Middle frontal gyrus (tissue), 1 donor: ENCODE measurements at regions not wholly inside any gene's neighbourhood (a gene's known extent, or its start where the extent isn't known, plus 50 kb on each side); places are given as distances from the start of the nearest gene placed in this dataset.

Experiments used
- DNase-seq: peaks from one replicate; pipeline ENCODE4 v3.0.0-alpha.2; 2015; ENCODE audit warnings: low spot score; ENCODE audit errors: extremely low spot score

DNA sequence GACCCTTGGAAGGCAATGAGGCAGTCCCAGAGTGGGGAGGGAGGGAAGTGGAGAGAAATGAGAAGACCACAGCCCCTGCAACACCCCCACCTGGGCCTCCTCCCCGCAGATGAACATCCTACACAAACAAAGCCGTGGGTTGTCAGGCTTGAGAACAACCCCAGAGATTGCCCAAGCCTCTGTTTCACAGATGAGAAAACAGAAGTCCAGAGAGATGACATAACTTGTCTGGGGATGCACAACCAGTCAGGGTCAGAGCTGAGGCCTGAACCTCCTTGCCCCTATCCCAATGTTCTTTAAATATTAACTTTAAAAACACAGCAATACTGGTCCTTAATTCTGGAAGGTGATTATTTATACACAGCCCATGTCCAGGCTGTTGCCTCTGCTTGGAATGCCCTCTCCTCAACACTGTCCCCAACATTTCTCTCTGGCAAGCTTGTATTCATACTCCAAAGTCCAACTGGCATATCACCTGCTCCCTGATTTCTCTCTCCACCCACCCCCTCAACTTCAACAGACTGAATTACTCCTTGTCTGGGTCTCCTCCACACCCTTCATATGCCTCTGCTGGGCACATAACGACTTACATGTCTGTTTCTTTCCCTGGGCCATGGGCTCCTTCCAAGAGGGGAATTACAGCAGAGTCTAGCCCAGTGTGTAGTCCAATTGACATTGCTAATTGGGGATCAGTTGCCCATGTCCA, 135.5 kb upstream of the LRFN2 start:
- no peak for DNase-seq

GRCh38 chr6:40722091-40722490, 134.9 kb upstream of the LRFN2 start:
- no peak for DNase-seq

DNA sequence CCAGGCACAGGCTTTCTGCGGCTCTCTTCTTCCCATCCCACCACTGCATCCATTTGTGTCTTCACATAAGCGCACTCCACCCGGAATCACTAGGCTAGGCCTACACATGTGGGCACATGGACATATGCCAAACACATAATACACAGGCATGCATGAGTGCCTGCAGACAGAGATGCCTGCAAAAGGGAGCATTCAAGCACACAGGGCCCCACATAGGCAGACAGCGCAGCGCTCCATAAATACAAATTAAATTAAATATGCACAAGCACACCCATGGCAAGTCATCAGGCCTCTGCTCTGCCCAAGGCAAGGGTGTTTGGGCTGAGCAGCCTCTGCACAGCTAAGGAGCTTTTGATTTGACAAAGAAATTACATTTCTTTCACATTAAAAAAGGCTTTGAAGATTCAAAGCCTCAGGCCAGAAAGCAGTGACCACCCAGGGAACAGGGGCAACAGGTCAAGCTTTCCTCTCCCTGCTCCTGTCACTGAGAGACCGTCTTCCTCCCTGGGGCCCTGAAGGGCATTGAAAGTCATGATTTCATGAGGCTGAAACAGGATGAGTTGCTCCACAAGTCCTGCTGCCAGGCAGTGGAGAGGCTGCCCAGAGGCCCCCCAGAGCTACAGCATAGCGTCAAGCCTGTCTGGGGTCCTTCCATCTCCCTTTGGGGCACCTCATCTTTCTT, 134.2 kb upstream of the LRFN2 start:
- DNase-seq = no peak

GRCh38 chr6:40720375-40720748, 133.2 kb upstream of the LRFN2 start:
- DNase-seq = no peak

GRCh38 chr6:40719671-40720374, 132.7 kb upstream of the LRFN2 start:
- DNase-seq = no peak

GRCh38 chr6:40718401-40718800, 131.2 kb upstream of the LRFN2 start:
- DNase-seq = no peak

DNA sequence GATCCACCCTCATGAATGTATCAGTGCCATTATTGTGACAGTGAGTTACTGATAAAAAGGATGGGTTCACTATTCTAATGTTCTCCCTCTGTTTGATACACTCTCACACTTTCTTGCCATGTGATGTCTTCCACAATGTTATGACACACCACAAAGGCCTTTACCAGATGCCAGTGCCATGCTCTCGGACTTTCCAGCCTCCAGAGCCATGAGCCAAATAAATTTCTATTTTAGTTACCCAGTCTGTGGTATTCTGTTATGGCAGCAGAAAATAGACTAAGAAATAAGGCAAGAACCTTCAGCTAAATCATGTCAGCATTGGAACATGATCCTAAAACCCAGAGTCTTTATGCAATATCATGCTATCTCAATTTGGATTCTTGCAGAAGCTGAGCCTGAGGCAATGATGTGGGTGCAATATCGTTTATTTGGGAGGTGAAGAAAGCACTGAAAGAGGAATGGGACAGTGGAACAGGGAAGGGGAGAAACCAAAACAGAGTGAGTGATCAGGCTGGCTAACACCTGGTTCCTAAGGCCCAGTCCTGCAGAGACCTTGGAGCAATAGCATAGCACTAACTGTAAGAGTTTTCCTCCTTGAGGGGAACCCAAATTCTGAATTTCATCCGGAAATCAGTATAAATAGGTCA, 130.4 kb upstream of the LRFN2 start:
- no peak for DNase-seq

- no peak for DNase-seq
Observed at GRCh38 chr6:40715570-40716403, 128.6 kb upstream of the LRFN2 start.

DNA sequence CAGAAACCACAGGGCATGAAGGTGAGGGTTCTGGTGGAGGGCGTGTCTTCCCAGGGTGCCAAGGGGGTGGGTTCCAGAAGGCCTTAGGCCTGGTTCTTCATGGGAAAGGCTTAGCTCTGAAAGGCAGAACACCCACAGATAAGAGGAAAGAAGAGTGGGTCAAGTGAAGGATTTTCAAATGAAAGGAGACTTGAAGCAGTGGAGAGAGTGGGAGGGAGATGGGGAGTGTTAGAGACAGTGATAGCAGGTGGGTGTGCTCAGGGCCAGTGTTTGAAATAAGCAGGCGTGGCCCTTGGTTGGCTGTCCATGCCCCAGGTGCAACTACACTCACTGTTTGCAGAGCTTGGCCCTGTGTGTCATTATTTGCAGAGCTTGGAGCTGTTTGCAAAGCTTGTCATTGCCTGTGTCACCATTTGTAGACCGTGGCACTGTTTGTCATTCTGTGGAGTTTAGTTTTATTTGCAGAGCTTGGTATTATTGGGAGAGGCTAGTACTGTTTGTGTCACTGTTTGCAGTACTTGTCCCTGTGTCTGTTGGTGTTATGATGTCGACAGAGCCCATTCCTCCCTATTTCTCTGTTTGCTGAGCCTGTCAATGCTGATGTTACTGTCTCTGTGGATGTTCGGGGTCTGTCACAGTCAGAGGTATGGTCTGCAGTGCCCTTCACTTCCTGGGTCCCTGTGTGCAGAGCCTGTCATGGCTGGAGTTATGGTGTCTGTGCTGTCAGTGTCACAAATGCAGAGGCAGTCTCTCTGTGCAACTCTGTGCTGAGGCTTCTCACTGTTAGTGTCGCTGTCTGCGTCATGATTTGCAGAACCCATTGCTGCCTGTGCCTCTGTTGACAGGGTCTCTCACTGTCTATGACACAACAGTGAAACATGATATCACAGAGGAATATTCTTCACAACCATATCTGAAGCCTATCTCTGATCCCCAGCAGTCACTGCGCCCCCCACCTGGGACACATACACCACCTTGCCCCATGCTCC, 127.7 kb upstream of the LRFN2 start:
- no peak for DNase-seq

- no peak for DNase-seq
Observed at GRCh38 chr6:40714143-40714542, 127.0 kb upstream of the LRFN2 start.

- DNase-seq = no peak
Observed at GRCh38 chr6:40713002-40713719, 126.0 kb upstream of the LRFN2 start.

GRCh38 chr6:40710626-40711330, 123.6 kb upstream of the LRFN2 start:
- no peak for DNase-seq

DNA sequence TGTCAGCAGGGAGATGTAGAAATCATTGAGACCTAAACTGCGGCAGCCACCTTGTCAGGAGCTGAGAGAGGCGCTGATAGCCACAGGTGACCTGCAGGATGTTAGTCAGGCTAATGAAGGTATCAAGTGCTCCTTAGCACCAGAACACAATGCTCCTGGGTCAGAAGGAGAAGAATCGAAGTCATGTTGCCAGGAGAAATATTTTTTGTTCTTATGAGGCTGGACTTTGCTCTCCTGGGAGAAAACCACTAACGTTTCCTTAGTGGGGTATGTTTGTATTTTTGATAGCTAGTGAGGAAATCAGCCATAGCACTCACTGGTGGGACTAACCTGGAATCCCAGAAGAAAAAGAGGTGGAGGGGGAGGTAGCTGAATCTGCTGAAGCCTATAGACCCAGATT, 120.9 kb upstream of the LRFN2 start:
- no peak for DNase-seq

GRCh38 chr6:40706178-40706577, 119.0 kb upstream of the LRFN2 start:
- DNase-seq = no peak

GRCh38 chr6:40705354-40705753, 118.2 kb upstream of the LRFN2 start:
- DNase-seq = no peak

GRCh38 chr6:40701352-40702007, 114.3 kb upstream of the LRFN2 start:
- DNase-seq = no peak

- DNase-seq = no peak
Observed at GRCh38 chr6:40700006-40700580, 112.9 kb upstream of the LRFN2 start.
